A549 (cell line): ENCODE measurements at regions not wholly inside any gene's neighbourhood (a gene's known extent, or its start where the extent isn't known, plus 50 kb on each side); places are given as distances from the start of the nearest gene placed in this dataset.

Experiments
- ATAC-seq, 2 experiments: fragments of 200-7000 bp in 1 of 2; fragments of >200 bp in 1 of 2; cut with Nextera tagmentation in 1 of 2; cut with Tn5 transposase in 1 of 2; 3 replicates each; pipeline versions ENCODE4 v1.8.0 to v1.9.1; 2018 to 2020; ENCODE audit warnings: mild to moderate bottlenecking in 1 of 2, moderate library complexity in 1 of 2
- CTCF ChIA-PET: fragments of 300-600 bp; sonication (Branson Sonifier 250); formaldehyde crosslinking; extraction: SDS; loops from one replicate; lab custom pipeline; 2021; ENCODE audit warnings: antibody characterized with exemption, inconsistent platforms; lab: Yijun Ruan, JAX
- POLR2A ChIA-PET: fragments of 350-600 bp; formaldehyde crosslinking; extraction: SDS; loops from one replicate; lab custom pipeline; 2021; ENCODE audit warnings: antibody characterized with exemption, inconsistent platforms; lab: Yijun Ruan, JAX
- DNase-seq, 2 experiments: peaks; one replicate each; pipeline versions ENCODE4 v3.0.0 to v3.0.0-alpha.2; 2011 to 2016; ENCODE audit warnings: low read depth in 1 of 2, low spot score in 1 of 2
- FAIRE-seq: peaks from 2 replicates; lab custom pipeline; 2011; peaks lifted over from hg19 to GRCh38; lab: Jason Lieb, UNC
- H3K27ac ChIP-seq, 2 experiments: fragments of >200 bp; sonication (Bioruptor Twin); formaldehyde crosslinking; 3 replicates each; pipeline ENCODE4 v1.5.1; 2016 to 2017
- H3K4me1 ChIP-seq: fragments of >200 bp; sonication (Bioruptor Twin); formaldehyde crosslinking; 3 replicates; pipeline ENCODE4 v1.6.1; 2016
- H3K4me2 ChIP-seq: fragments of >200 bp; sonication (Bioruptor Twin); formaldehyde crosslinking; 3 replicates; pipeline ENCODE4 v1.6.1; 2016
- H3K4me3 ChIP-seq: fragments of >200 bp; sonication (Bioruptor Twin); formaldehyde crosslinking; 3 replicates; pipeline ENCODE4 v1.5.1; 2016
- H3K9me3 ChIP-seq: fragments of >200 bp; sonication (Bioruptor Twin); formaldehyde crosslinking; 3 replicates; pipeline ENCODE4 v1.6.1; 2016
- CHD2 ChIP-seq: fragments of 150-350 bp; IDR thresholded peaks from 2 replicates; pipeline ENCODE4 v1.6.1; 2014; ENCODE audit warnings: low read length; ENCODE audit not compliant: partially characterized antibody
- EHF ChIP-seq: fragments of 250-450 bp; sonication (Bioruptor Pico); IDR thresholded peaks from 2 replicates; pipeline ENCODE4 v1.5.0; 2020; ENCODE audit warnings: mild to moderate bottlenecking
- ESRRA ChIP-seq: fragments of 150-350 bp; IDR thresholded peaks from 2 replicates; pipeline ENCODE4 v1.6.1; 2014; ENCODE audit warnings: mild to moderate bottlenecking, low read length, borderline replicate concordance
- FOSL2 ChIP-seq, 2 experiments: fragments of 450-650 bp in 1 of 2; fragments of >200 bp in 1 of 2; sonication (Bioruptor Twin) in 1 of 2; formaldehyde crosslinking; IDR thresholded peaks; 2 replicates each; pipeline versions ENCODE4 v1.5.0 to v1.6.1; 2016 to 2020; ENCODE audit warnings: mild to moderate bottlenecking in 1 of 2, moderate library complexity in 1 of 2
- FOXS1 ChIP-seq: fragments of 250-450 bp; sonication (Bioruptor Pico); IDR thresholded peaks from 2 replicates; pipeline ENCODE4 v1.5.0; 2020; ENCODE audit warnings: mild to moderate bottlenecking, moderate library complexity
- GATA3 ChIP-seq: IDR thresholded peaks from 2 replicates; pipeline ENCODE4 v1.6.1; 2012; ENCODE audit warnings: borderline replicate concordance
- HDAC2 ChIP-seq: fragments of 200-600 bp; sonication (generic); IDR thresholded peaks from 2 replicates; pipeline ENCODE4 v1.6.1; 2016
- HOXA7 ChIP-seq: fragments of 250-450 bp; sonication (Bioruptor Pico); IDR thresholded peaks from 2 replicates; pipeline ENCODE4 v1.5.0; 2020; ENCODE audit warnings: mild to moderate bottlenecking, moderate library complexity
- HOXB13 ChIP-seq: fragments of 250-450 bp; sonication (Bioruptor Pico); IDR thresholded peaks from 2 replicates; pipeline ENCODE4 v1.5.0; 2020; ENCODE audit warnings: low read depth, mild to moderate bottlenecking, moderate library complexity
- JUNB ChIP-seq: fragments of >200 bp; sonication (Bioruptor Twin); formaldehyde crosslinking; IDR thresholded peaks from 2 replicates; pipeline ENCODE4 v1.6.1; 2016
- KDM1A ChIP-seq: fragments of 200-600 bp; sonication (generic); IDR thresholded peaks from 2 replicates; pipeline ENCODE4 v1.6.1; 2016; ENCODE audit warnings: low read depth, mild to moderate bottlenecking
- MAZ ChIP-seq: fragments of 150-350 bp; IDR thresholded peaks from 2 replicates; pipeline ENCODE4 v1.6.1; 2014; ENCODE audit warnings: antibody characterized with exemption, low read depth, low read length, borderline replicate concordance
- NFE2L2 ChIP-seq: fragments of 150-350 bp; conservative IDR thresholded peaks from 2 replicates; pipeline ENCODE4 v1.6.1; 2014; ENCODE audit warnings: low read length
- NPAS2 ChIP-seq: fragments of 250-450 bp; sonication (Bioruptor Pico); IDR thresholded peaks from 2 replicates; pipeline ENCODE4 v1.8.0; 2022; ENCODE audit warnings: mild to moderate bottlenecking, moderate library complexity, borderline replicate concordance
- NR3C1 ChIP-seq: fragments of >200 bp; sonication (Bioruptor Twin); formaldehyde crosslinking; IDR thresholded peaks from 3 replicates; pipeline ENCODE4 v1.6.1; 2017
- POLR2AphosphoS2 ChIP-seq: conservative IDR thresholded peaks from 2 replicates; pipeline ENCODE4 v1.6.1; 2012; ENCODE audit warnings: low read length, improper control_type of control experiment, inconsistent platforms
- RAD21 ChIP-seq, 2 experiments: fragments of >200 bp in 1 of 2; sonication (Bioruptor Twin) in 1 of 2; formaldehyde crosslinking in 1 of 2; IDR thresholded peaks in 1 of 2; conservative IDR thresholded peaks in 1 of 2; 2 replicates in 1 of 2; 3 replicates in 1 of 2; pipeline ENCODE4 v1.6.1; 2012 to 2018; ENCODE audit warnings: inconsistent platforms in 1 of 2
- WGBS: methylation state at CpG from one replicate; pipeline ENCODE4 v1.1.6; 2017; ENCODE audit errors: missing lambda C conversion rate; 5-methylcytosine and 5-hydroxymethylcytosine counted together
- TF ChIP-seq, protein P1 (sequence below): IDR thresholded peaks from 2 replicates; pipeline ENCODE4 v1.6.1; 2012
- TF ChIP-seq, protein P2 (sequence below): fragments of >200 bp; sonication (Bioruptor Twin); formaldehyde crosslinking; IDR thresholded peaks from 3 replicates; pipeline ENCODE4 v1.6.1; 2016
- TF ChIP-seq, protein P3 (sequence below): fragments of 150-350 bp; IDR thresholded peaks from 2 replicates; pipeline ENCODE4 v1.6.1; 2014; ENCODE audit warnings: low read depth, mild to moderate bottlenecking, low read length
- TF ChIP-seq, protein P4 (sequence below): IDR thresholded peaks from 2 replicates; pipeline ENCODE4 v1.6.1; 2012

DNA sequence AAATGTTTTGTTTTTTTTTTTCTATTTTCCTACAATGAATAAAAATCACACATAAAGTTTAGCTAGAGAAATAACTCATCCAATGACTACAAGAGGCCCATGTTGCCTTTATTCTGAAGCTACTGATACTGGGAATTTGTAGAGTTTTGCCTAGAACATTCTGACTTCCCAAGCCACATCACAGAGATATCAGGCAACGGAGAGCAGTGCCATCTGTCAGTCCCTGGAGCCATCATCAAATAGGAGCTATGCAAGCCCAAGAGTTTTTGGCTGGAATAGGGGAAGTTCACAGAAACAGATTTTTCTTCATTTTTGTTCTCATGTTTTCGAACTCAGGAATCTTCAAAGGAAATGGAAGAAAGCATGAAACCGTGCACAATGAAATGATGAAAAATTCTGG lies 896.6 kb downstream of the TLE1 start:
- Histone ChIP-seq H3K27ac (no peak overlapping the region), H3K4me3 (no peak overlapping the region), H3K9me3 (no peaks in the 10 kb centered on the region), H3K4me1 (no peaks in the 10 kb centered on the region)
- ChIA-PET POLR2A (no interaction called here), CTCF (no interaction called here)
- 64% methylated on average over 3 of the region's 3 CpGs for WGBS
- TF ChIP-seq GATA3 = no peak
- TF ChIP-seq POLR2AphosphoS2 = no peak
- TF ChIP-seq, all 56 proteins: peak for 0
- H3K4me2 ChIP-seq = no peak overlapping the region
- DNase-seq = no peak
- FAIRE-seq = no peak
- ATAC-seq = no peak

DNA sequence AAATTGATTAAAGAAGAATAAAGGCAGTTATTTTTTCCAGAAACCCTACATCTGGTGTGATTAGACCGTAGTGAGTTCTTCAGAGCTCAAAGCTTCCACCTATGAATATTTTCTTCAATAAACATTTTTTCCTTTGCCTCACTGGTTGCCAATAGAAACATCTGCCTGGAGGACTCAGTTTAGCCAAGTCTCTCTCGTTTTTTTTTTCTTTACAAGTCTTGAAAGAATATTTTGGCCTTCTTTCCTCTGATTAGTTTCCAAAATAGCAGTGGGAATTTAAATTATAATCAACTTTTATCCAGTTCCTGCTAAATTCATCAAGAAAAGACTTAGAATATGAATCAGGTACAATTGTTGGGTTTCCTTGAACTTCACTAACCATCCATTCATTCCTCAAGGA lies 897.5 kb downstream of the TLE1 start:
- ChIA-PET POLR2A (no interaction called here), CTCF (no interaction called here)
- Histone ChIP-seq H3K9me3 (no peaks in the 10 kb centered on the region), H3K4me1 (no peaks in the 10 kb centered on the region), H3K27ac (no peak overlapping the region), H3K4me3 (no peak overlapping the region), H3K4me2 (no peak overlapping the region)
- ATAC-seq (no peak), FAIRE-seq (no peak), DNase-seq (no peak)
- WGBS = 28% methylated on average over 2 of the region's 2 CpGs
- TF ChIP-seq POLR2AphosphoS2 = no peak
- TF ChIP-seq NR3C1 = no peak
- TF ChIP-seq, protein P1, sequence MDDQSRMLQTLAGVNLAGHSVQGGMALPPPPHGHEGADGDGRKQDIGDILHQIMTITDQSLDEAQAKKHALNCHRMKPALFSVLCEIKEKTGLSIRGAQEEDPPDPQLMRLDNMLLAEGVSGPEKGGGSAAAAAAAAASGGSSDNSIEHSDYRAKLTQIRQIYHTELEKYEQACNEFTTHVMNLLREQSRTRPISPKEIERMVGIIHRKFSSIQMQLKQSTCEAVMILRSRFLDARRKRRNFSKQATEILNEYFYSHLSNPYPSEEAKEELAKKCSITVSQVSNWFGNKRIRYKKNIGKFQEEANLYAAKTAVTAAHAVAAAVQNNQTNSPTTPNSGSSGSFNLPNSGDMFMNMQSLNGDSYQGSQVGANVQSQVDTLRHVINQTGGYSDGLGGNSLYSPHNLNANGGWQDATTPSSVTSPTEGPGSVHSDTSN = no peak
- no peak for TF ChIP-seq HOXB13
- TF ChIP-seq GATA3 = no peak
- TF ChIP-seq CHD2 = no peak
- TF ChIP-seq HDAC2 = no peak
- TF ChIP-seq, protein P2, sequence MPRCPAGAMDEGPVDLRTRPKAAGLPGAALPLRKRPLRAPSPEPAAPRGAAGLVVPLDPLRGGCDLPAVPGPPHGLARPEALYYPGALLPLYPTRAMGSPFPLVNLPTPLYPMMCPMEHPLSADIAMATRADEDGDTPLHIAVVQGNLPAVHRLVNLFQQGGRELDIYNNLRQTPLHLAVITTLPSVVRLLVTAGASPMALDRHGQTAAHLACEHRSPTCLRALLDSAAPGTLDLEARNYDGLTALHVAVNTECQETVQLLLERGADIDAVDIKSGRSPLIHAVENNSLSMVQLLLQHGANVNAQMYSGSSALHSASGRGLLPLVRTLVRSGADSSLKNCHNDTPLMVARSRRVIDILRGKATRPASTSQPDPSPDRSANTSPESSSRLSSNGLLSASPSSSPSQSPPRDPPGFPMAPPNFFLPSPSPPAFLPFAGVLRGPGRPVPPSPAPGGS = no peak
- TF ChIP-seq, protein P3, sequence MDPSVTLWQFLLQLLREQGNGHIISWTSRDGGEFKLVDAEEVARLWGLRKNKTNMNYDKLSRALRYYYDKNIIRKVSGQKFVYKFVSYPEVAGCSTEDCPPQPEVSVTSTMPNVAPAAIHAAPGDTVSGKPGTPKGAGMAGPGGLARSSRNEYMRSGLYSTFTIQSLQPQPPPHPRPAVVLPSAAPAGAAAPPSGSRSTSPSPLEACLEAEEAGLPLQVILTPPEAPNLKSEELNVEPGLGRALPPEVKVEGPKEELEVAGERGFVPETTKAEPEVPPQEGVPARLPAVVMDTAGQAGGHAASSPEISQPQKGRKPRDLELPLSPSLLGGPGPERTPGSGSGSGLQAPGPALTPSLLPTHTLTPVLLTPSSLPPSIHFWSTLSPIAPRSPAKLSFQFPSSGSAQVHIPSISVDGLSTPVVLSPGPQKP = no peak
- no peak for TF ChIP-seq RAD21 (conservative IDR thresholded peaks at IDR 0.05 in 1 of 2, IDR thresholded peaks at IDR 0.05 in 1 of 2)
- TF ChIP-seq ESRRA = no peak
- TF ChIP-seq JUNB = no peak
- no peak for TF ChIP-seq HOXA7 (CRISPR knock-in tag)
- TF ChIP-seq KDM1A = no peak

DNA sequence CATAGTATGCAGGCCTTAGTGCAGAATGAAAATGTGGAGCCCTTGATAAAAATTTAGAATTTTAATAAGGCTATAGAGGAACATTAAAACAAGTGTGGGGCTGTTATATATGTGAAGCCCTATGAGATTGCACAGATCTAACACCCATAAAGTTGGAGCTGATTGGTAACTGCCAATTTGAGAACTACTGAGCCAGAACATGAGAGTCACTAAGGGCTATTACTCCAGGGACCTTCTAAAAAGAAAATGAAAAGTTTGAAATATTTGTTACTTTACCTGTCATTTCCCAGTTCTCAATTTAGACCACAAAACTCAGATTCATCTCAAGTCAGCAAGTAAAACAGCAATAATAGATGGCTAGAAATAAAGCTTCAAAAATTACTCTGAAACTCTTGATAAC lies 898.6 kb downstream of the TLE1 start:
- Histone ChIP-seq H3K9me3 (no peaks in the 10 kb centered on the region), H3K4me2 (no peak overlapping the region), H3K4me1 (no peaks in the 10 kb centered on the region), H3K27ac (no peak overlapping the region), H3K4me3 (no peak overlapping the region)
- ATAC-seq (no peak), FAIRE-seq (no peak), DNase-seq (no peak)
- POLR2A ChIA-PET = no interaction called here
- CTCF ChIA-PET = no interaction called here
- TF ChIP-seq KDM1A (no peak), HDAC2 (no peak), NFE2L2 (no peak), NPAS2 (no peak), FOXS1 (CRISPR knock-in tag) (no peak), FOSL2 (IDR thresholded peaks at IDR 0.05) (no peak), FOSL2 (CRISPR knock-in tag; IDR thresholded peaks at IDR 0.05) (no peak), EHF (CRISPR knock-in tag) (no peak), MAZ (no peak)
- TF ChIP-seq, protein P4, sequence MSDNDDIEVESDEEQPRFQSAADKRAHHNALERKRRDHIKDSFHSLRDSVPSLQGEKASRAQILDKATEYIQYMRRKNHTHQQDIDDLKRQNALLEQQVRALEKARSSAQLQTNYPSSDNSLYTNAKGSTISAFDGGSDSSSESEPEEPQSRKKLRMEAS = no peak
